ENCODE measurements at regions not wholly inside any gene's neighbourhood (a gene's known extent, or its start where the extent isn't known, plus 50 kb on each side); places are given as distances from the start of the nearest gene placed in this dataset.

GRCh38 chr22:48500471-48501230 is 1327.0 kb downstream of the BRD1 start:
- TF ChIP-seq POLR2A (IDR thresholded peaks at IDR 0.05) (no peak), CTCF (IDR thresholded peaks at IDR 0.05) (no peak)
